Vagina (tissue), 2 donors: ENCODE measurements at regions not wholly inside any gene's neighbourhood (a gene's known extent, or its start where the extent isn't known, plus 50 kb on each side); places are given as distances from the start of the nearest gene placed in this dataset.
"Not testable (repeated sequence)": the region's sequence is repeated elsewhere in the genome, so short reads cannot be mapped to it uniquely, and the experiment has no call there.

Experiments
- DNase-seq, 2 donors: peaks; one replicate each; pipeline ENCODE4 v3.0.0-alpha.2; 2017; ENCODE audit errors: extremely low spot score in 2 of 2
- H3K27ac ChIP-seq: fragments of 200-600 bp; sonication (generic); one replicate; pipeline ENCODE4 v1.5.1; 2019
- H3K27me3 ChIP-seq: fragments of 200-600 bp; sonication (generic); one replicate; pipeline ENCODE4 v1.5.1; 2019
- H3K36me3 ChIP-seq, 2 donors: fragments of 200-600 bp; sonication (generic); one replicate each; pipeline ENCODE4 v1.5.1; 2017 to 2019
- H3K4me1 ChIP-seq: fragments of 200-600 bp; sonication (generic); one replicate; pipeline ENCODE4 v1.5.1; 2019
- H3K4me3 ChIP-seq, 2 donors: fragments of 200-600 bp; sonication (generic); 1 replicate in 1 of 2; 2 replicates in 1 of 2; pipeline ENCODE4 v1.5.1; 2016 to 2019
- H3K9me3 ChIP-seq: fragments of 200-600 bp; sonication (generic); one replicate; pipeline ENCODE4 v1.5.1; 2019
- POLR2A ChIP-seq, 2 donors: fragments of 450-650 bp; IDR thresholded peaks; one replicate each; pipeline ENCODE4 v1.6.1; 2017; ENCODE audit warnings: antibody characterized with exemption in 2 of 2, mild to moderate bottlenecking in 2 of 2, moderate library complexity in 2 of 2
- POLR2AphosphoS5 ChIP-seq, 2 donors: sonication (generic); formaldehyde crosslinking; IDR thresholded peaks; one replicate each; pipeline ENCODE4 v1.9.0; 2017; ENCODE audit warnings: antibody characterized with exemption in 2 of 2, mild to moderate bottlenecking in 2 of 2, low read depth in 1 of 2; ENCODE audit not compliant: insufficient read depth in 1 of 2
- intact Hi-C: fragments of 100-400 bp; cut with DNase I; formaldehyde crosslinking; loops from one replicate; pipeline ENCODE4 v1.15.1; 2023
- TF ChIP-seq, protein P1 (sequence below), 3 experiments: fragments of 450-650 bp in 2 of 3; fragments of 200-600 bp in 1 of 3; sonication (generic) in 1 of 3; IDR thresholded peaks; one replicate each; pipeline ENCODE4 v1.5.1; 2017 to 2019; ENCODE audit warnings: antibody characterized with exemption in 3 of 3, mild to moderate bottlenecking in 2 of 3, moderate library complexity in 2 of 3

DNA sequence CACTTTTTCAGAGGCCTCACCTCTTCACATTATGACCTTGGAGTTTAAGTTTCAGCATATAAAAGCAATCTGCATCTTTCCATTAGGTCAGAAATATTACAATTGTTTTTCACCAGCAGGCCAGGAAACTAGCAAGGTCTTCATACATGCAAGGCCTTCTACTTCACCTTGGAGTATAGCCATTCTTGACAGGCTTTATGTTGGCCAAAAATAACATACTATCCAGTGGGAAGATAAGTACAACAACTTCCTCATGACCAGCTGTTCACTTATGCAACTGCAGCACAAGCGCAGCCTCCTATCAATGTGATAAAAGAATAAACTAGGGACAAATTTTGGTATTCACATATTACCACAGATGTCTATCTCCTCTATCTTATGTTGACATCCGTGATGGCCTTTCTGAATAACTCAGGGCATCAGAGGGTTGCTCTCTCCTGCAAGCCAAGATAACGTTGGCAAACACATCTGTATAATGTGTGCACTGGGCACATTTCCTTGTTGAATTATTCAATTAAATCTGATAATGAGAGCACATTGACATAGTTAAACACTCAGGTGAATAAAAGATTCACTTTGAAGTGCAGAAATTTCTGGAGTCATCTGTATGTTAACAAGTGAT lies 239.8 kb downstream of the FZD1 start:
- Histone ChIP-seq H3K4me1 (no peaks in the 10 kb centered on the region), H3K27me3 (no peaks in the 10 kb centered on the region), H3K9me3 (no peaks in the 10 kb centered on the region), H3K36me3 (no peaks in the 10 kb centered on the region), H3K4me3 (no peak overlapping the region), H3K27ac (no peak overlapping the region)
- TF ChIP-seq, protein P1, sequence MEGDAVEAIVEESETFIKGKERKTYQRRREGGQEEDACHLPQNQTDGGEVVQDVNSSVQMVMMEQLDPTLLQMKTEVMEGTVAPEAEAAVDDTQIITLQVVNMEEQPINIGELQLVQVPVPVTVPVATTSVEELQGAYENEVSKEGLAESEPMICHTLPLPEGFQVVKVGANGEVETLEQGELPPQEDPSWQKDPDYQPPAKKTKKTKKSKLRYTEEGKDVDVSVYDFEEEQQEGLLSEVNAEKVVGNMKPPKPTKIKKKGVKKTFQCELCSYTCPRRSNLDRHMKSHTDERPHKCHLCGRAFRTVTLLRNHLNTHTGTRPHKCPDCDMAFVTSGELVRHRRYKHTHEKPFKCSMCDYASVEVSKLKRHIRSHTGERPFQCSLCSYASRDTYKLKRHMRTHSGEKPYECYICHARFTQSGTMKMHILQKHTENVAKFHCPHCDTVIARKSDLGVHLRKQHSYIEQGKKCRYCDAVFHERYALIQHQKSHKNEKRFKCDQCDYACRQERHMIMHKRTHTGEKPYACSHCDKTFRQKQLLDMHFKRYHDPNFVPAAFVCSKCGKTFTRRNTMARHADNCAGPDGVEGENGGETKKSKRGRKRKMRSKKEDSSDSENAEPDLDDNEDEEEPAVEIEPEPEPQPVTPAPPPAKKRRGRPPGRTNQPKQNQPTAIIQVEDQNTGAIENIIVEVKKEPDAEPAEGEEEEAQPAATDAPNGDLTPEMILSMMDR (IDR thresholded peaks at IDR 0.05), result no peak
- TF ChIP-seq POLR2AphosphoS5 (IDR thresholded peaks at IDR 0.05; ENCODE audit: insufficient read depth in 1 of 2, low read depth in 1 of 2) (no peak), POLR2A (IDR thresholded peaks at IDR 0.05) (no peak)
- no peak for DNase-seq
- intact Hi-C loops, result no loop called here

DNA sequence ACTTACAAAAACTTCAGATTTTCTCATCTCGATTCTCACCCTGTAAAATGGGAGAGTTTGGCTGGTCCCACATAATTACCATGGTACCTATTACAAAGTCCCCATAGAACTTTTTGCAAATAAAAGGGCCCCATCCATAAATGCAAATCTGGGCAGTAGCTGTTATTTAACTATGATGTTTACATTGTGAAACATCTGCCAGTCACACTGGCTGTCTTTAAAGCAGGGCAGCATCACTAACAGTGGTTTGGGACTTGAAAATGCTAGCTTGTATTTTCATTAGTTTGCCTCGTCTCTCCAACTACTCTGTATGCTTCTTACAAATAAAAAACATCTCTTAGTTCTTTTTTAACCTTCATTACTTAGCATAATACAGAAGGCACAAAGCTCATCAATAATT lies 240.7 kb downstream of the FZD1 start:
- no peaks in the 10 kb centered on the region for H3K9me3 ChIP-seq
- TF ChIP-seq POLR2AphosphoS5 (IDR thresholded peaks at IDR 0.05; ENCODE audit: insufficient read depth in 1 of 2, low read depth in 1 of 2) (no peak), POLR2A (IDR thresholded peaks at IDR 0.05) (no peak)
- TF ChIP-seq, protein P1 (IDR thresholded peaks at IDR 0.05), result no peak
- no peaks in the 10 kb centered on the region for H3K4me1 ChIP-seq
- H3K36me3 ChIP-seq, result no peaks in the 10 kb centered on the region
- H3K4me3 ChIP-seq, result no peak overlapping the region
- H3K27me3 ChIP-seq, result no peaks in the 10 kb centered on the region
- no peak for DNase-seq
- intact Hi-C loops, result no loop called here
- H3K27ac ChIP-seq, result no peak overlapping the region

DNA sequence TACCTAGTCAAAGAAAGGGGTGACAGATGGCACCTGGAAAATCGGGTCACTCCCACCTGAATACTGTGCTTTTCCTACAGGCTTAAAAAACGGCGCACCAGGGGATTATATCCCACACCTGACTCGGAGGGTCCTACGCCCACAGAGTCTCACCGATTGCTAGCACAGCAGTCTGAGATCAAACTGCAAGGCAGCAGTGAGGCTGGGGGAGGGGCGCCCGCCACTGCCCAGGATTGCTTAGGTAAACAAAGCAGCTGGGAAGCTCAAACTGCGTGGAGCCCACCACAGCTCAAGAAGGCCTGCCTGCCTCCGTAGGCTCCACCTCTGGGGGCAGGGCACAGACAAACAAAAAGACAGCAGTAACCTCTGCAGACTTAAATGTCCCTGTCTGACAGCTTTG lies 242.7 kb downstream of the FZD1 start:
- DNase-seq, H3K9me3 ChIP-seq, H3K4me1 ChIP-seq, H3K27ac ChIP-seq, intact Hi-C loops, H3K27me3 ChIP-seq, H3K4me3 ChIP-seq, H3K36me3 ChIP-seq: not testable (repeated sequence)

DNA sequence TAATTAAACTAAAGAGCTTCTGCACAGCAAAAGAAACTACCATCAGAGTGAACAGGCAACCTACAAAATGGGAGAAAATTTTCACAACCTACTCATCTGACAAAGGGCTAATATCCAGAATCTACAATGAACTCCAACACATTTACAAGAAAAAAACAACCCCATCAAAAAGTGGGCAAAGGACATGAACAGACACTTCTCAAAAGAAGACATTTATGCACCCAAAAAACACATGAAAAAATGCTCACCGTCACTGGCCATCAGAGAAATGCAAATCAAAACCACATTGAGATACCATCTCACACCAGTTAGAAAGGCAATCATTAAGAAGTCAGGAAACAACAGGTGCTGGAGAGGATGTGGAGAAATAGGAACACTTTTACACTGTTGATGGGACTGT lies 247.6 kb downstream of the FZD1 start:
- H3K27ac ChIP-seq, intact Hi-C loops, H3K4me3 ChIP-seq, H3K36me3 ChIP-seq, H3K9me3 ChIP-seq, DNase-seq, H3K27me3 ChIP-seq, H3K4me1 ChIP-seq: not testable (repeated sequence)

DNA sequence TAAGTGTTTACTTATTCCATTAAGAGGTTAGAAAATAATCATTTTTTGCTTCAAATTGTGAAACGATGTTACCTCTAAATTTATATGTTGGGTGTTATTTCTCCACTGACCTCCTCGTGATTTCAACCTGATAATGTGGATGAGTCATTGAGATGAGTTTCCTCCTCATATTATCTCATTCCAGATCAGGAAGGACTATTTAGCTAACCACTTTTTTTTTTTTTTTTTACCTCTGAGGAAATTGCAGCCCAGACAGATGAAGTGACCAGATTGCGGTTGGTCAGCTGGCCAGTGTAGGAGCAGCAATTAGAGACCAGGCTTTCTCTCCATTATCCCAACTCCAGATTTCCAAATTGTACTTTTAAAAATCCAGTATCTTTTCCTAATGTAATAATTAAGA lies 248.7 kb downstream of the FZD1 start:
- Histone ChIP-seq H3K9me3 (no peaks in the 10 kb centered on the region), H3K4me3 (no peak overlapping the region), H3K27me3 (no peaks in the 10 kb centered on the region), H3K4me1 (no peaks in the 10 kb centered on the region), H3K36me3 (no peaks in the 10 kb centered on the region), H3K27ac (no peak overlapping the region)
- intact Hi-C loops, result no loop called here
- TF ChIP-seq POLR2A (IDR thresholded peaks at IDR 0.05), result no peak
- no peak for DNase-seq

DNA sequence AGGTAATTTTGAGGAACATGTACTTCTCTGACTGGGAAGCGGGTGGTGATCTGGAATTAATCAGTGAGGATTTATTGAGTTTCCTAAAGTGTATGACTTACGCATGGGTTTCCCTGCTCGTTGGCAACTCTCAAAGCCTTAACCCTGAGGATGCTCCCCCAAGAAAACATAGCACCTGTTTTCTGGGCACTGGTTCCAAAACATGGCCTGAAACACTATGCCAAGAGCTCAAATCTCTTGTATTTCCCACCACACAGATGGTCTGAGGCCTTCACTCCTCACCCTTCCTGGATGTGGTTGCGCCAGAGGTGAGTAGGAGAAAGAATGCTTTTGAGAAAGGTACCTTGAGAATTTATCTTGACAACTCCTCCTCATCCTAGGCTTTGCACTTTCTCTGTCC lies 250.4 kb downstream of the FZD1 start:
- Histone ChIP-seq H3K36me3 (no peaks in the 10 kb centered on the region), H3K9me3 (no peaks in the 10 kb centered on the region), H3K4me3 (no peak overlapping the region), H3K27me3 (no peaks in the 10 kb centered on the region), H3K4me1 (no peaks in the 10 kb centered on the region), H3K27ac (no peak overlapping the region)
- DNase-seq, result no peak
- intact Hi-C loops, result no loop called here
- TF ChIP-seq POLR2A (IDR thresholded peaks at IDR 0.05), result no peak

DNA sequence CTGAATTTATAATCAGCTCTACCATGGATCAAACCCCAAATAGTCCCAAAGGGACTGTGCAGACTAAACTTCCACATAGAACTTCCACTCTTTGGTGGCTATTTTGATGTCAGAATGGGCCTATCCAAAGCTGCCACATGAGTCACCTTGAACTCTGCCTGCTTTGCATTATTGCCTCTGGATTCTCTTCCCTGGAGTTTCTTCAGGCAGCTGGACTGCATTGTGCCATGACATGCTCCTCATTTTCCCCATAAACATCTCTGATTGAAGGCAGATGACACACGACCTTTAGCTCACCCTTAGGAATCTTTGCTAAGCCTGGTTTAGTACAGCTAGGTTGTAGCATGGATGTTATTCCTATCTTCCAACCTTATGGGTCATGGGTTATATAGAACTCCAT lies 251.7 kb downstream of the FZD1 start:
- Histone ChIP-seq H3K9me3 (no peaks in the 10 kb centered on the region), H3K27me3 (no peaks in the 10 kb centered on the region), H3K36me3 (no peaks in the 10 kb centered on the region), H3K4me3 (no peak overlapping the region), H3K4me1 (no peaks in the 10 kb centered on the region), H3K27ac (no peak overlapping the region)
- intact Hi-C loops, result no loop called here
- TF ChIP-seq, protein P1 (IDR thresholded peaks at IDR 0.05), result no peak
- TF ChIP-seq POLR2A (IDR thresholded peaks at IDR 0.05) (no peak), POLR2AphosphoS5 (IDR thresholded peaks at IDR 0.05; ENCODE audit: insufficient read depth in 1 of 2, low read depth in 1 of 2) (no peak)
- DNase-seq, result no peak
